ENCODE measurements at regions not wholly inside any gene's neighbourhood (a gene's known extent, or its start where the extent isn't known, plus 50 kb on each side); places are given as distances from the start of the nearest gene placed in this dataset.

GRCh38 chr14:65360144-65360784, 52.3 kb upstream of the FUT8 start:
- H2AFZ ChIP-seq (ENCODE audit: low read depth, low read length): no peak overlapping the region
- ATAC-seq (ENCODE audit: insufficient read depth, low read depth) (no peak), DNase-seq (no peak)
- H3K27me3 ChIP-seq (ENCODE audit: insufficient read depth, low read length, poor library complexity): no peaks in the 10 kb centered on the region
- H3K4me3 ChIP-seq (ENCODE audit: low read depth in 1 of 2, low read length in 2 of 2): no peak overlapping the region
- H3K36me3 ChIP-seq (ENCODE audit: insufficient read depth, low read length): no peaks in the 10 kb centered on the region
- no peaks in the 10 kb centered on the region for H3K4me1 ChIP-seq (ENCODE audit: insufficient read depth, low read length)
- no peaks in the 10 kb centered on the region for H3K79me2 ChIP-seq (ENCODE audit: insufficient read depth, low read length)
- H3K27ac ChIP-seq (ENCODE audit: low read length): no peak overlapping the region
- H3K4me2 ChIP-seq (ENCODE audit: insufficient read depth, low read length): no peak overlapping the region
- no peaks in the 10 kb centered on the region for H3K9me3 ChIP-seq (ENCODE audit: insufficient read depth, low read length, severe bottlenecking)
- H3K9ac ChIP-seq (ENCODE audit: low read depth, low read length): no peak overlapping the region
- no peaks in the 10 kb centered on the region for H4K20me1 ChIP-seq (ENCODE audit: insufficient read depth, low read length)
- no peak for TF ChIP-seq CTCF (IDR thresholded peaks at IDR 0.05; ENCODE audit: borderline replicate concordance, extremely low read depth, low read length, poor library complexity, severe bottlenecking)
- no peak for TF ChIP-seq EZH2 (IDR thresholded peaks at IDR 0.05; ENCODE audit: borderline replicate concordance, low read depth, low read length, severe bottlenecking)

GRCh38 chr14:65361920-65362319, 50.6 kb upstream of the FUT8 start:
- no peak for ATAC-seq (ENCODE audit: insufficient read depth, low read depth)

More at GRCh38 chr14:65361920-65362319, 50.6 kb upstream of the FUT8 start:
- H4K20me1 ChIP-seq (ENCODE audit: insufficient read depth, low read length): no peaks in the 10 kb centered on the region
- H3K9me3 ChIP-seq (ENCODE audit: insufficient read depth, low read length, severe bottlenecking): no peaks in the 10 kb centered on the region
- no peak overlapping the region for H2AFZ ChIP-seq (ENCODE audit: low read depth, low read length)
- no peaks in the 10 kb centered on the region for H3K36me3 ChIP-seq (ENCODE audit: insufficient read depth, low read length)
- H3K27me3 ChIP-seq (ENCODE audit: insufficient read depth, low read length, poor library complexity): no peaks in the 10 kb centered on the region
- no peak overlapping the region for H3K4me2 ChIP-seq (ENCODE audit: insufficient read depth, low read length)
- no peak overlapping the region for H3K27ac ChIP-seq (ENCODE audit: low read length)
- no peak for TF ChIP-seq EZH2 (IDR thresholded peaks at IDR 0.05; ENCODE audit: borderline replicate concordance, low read depth, low read length, severe bottlenecking)
- no peak for TF ChIP-seq CTCF (IDR thresholded peaks at IDR 0.05; ENCODE audit: borderline replicate concordance, extremely low read depth, low read length, poor library complexity, severe bottlenecking)
- no peaks in the 10 kb centered on the region for H3K4me1 ChIP-seq (ENCODE audit: insufficient read depth, low read length)
- no peak overlapping the region for H3K4me3 ChIP-seq (ENCODE audit: low read depth in 1 of 2, low read length in 2 of 2)
- H3K9ac ChIP-seq (ENCODE audit: low read depth, low read length): no peak overlapping the region
- DNase-seq: no peak
- no peaks in the 10 kb centered on the region for H3K79me2 ChIP-seq (ENCODE audit: insufficient read depth, low read length)

Data from DND-41 (cell line).